ENCODE measurements at regions not wholly inside any gene's neighbourhood (a gene's known extent, or its start where the extent isn't known, plus 50 kb on each side); places are given as distances from the start of the nearest gene placed in this dataset.

DNA sequence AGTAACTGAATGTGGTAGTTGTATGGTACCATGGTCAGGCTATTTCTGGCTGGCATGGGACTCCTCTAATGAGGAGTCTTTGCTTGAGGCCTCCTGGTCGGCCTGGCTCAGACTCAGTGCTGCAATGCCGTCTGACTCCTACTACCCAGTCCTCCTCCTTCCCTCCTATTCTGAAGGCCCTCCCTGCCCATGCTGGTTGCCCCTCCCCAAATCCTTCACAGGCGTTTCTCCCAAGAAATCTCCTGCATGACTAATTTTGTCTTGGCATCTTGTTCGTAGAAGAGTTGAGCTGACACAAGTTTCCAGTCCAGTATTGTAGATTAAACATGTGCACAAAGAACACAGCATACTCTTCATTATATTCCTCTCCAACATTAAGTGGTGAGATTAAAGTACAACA, 115.5 kb downstream of the NFKBIZ start:
- TF ChIP-seq POLR2A (IDR thresholded peaks at IDR 0.05; ENCODE audit: low read length) (no peak), GATA1 (IDR thresholded peaks at IDR 0.05; ENCODE audit: low read depth, low read length) (no peak)

Measured in erythroblast (primary cell).